Uterus (tissue), 3 donors: ENCODE measurements at regions not wholly inside any gene's neighbourhood (a gene's known extent, or its start where the extent isn't known, plus 50 kb on each side); places are given as distances from the start of the nearest gene placed in this dataset.

Source experiments
- DNase-seq, 2 donors: peaks; one replicate each; pipeline ENCODE4 v3.0.0-alpha.2; 2019 to 2020
- H3K27ac ChIP-seq, 2 donors: fragments of 200-600 bp; sonication (generic); 1 replicate in 1 of 2; 2 replicates in 1 of 2; pipeline ENCODE4 v1.5.1; 2016 to 2018
- H3K27me3 ChIP-seq, 2 donors: fragments of 200-600 bp; sonication (generic); one replicate each; pipeline ENCODE4 v1.5.1; 2018 to 2019; ENCODE audit warnings: control low read depth in 1 of 2
- H3K36me3 ChIP-seq, 2 donors: fragments of 200-600 bp; sonication (generic); one replicate each; pipeline ENCODE4 v1.5.1; 2019; ENCODE audit warnings: control low read depth in 1 of 2
- H3K4me1 ChIP-seq, 2 donors: fragments of 200-600 bp; sonication (generic); one replicate each; pipeline ENCODE4 v1.5.1; 2018 to 2019; ENCODE audit warnings: control low read depth in 1 of 2
- H3K4me3 ChIP-seq, 2 donors: fragments of 200-600 bp; sonication (generic); 1 replicate in 1 of 2; 2 replicates in 1 of 2; pipeline ENCODE4 v1.5.1; 2018 to 2019; ENCODE audit warnings: mild to moderate bottlenecking in 1 of 2
- H3K9me3 ChIP-seq, 2 donors: fragments of 200-600 bp; sonication (generic); one replicate each; pipeline ENCODE4 v1.5.1; 2019; ENCODE audit warnings: control low read depth in 1 of 2
- CTCF ChIP-seq, 4 experiments: fragments of 200-600 bp in 2 of 4; fragments of 450-650 bp in 2 of 4; sonication (generic) in 2 of 4; IDR thresholded peaks; one replicate each; pipeline ENCODE4 v1.5.1; 2016 to 2019; ENCODE audit warnings: antibody characterized with exemption in 4 of 4, mild to moderate bottlenecking in 2 of 4, moderate library complexity in 1 of 4
- POLR2A ChIP-seq, 2 donors: fragments of 450-650 bp; IDR thresholded peaks; one replicate each; pipeline ENCODE4 v1.6.1; 2016; ENCODE audit warnings: antibody characterized with exemption in 2 of 2, mild to moderate bottlenecking in 1 of 2, moderate library complexity in 1 of 2
- intact Hi-C: fragments of 100-400 bp; cut with DNase I; formaldehyde crosslinking; loops from one replicate; pipeline ENCODE4 v1.15.1; 2023; ENCODE audit warnings: low total_unique reads
- donor health status: DM: yes; HTN: yes; CAD: no.

GRCh38 chr18:11501352-11501751, 108.0 kb upstream of the SLC35G4 start:
- TF ChIP-seq POLR2A (IDR thresholded peaks at IDR 0.05) (no peak), CTCF (IDR thresholded peaks at IDR 0.05) (no peak)
- no peak for DNase-seq
- H3K4me3 ChIP-seq, result no peak overlapping the region
- H3K36me3 ChIP-seq, result no peaks in the 10 kb centered on the region
- H3K4me1 ChIP-seq, result no peaks in the 10 kb centered on the region
- no peaks in the 10 kb centered on the region for H3K27me3 ChIP-seq
- H3K27ac ChIP-seq, result no peak overlapping the region
- intact Hi-C loops, result no loop called here
- no peaks in the 10 kb centered on the region for H3K9me3 ChIP-seq

GRCh38 chr18:11500153-11501122, 109.0 kb upstream of the SLC35G4 start:
- no peak for DNase-seq
- Histone ChIP-seq H3K4me1 (no peaks in the 10 kb centered on the region), H3K27ac (no peak overlapping the region), H3K27me3 (no peaks in the 10 kb centered on the region), H3K9me3 (no peaks in the 10 kb centered on the region), H3K36me3 (no peaks in the 10 kb centered on the region), H3K4me3 (no peak overlapping the region)
- intact Hi-C loops, result no loop called here
- TF ChIP-seq POLR2A (IDR thresholded peaks at IDR 0.05) (no peak), CTCF (IDR thresholded peaks at IDR 0.05) (no peak)

- no peaks in the 10 kb centered on the region for H3K4me1 ChIP-seq
- H3K27ac ChIP-seq, result no peak overlapping the region
- no peaks in the 10 kb centered on the region for H3K9me3 ChIP-seq
- TF ChIP-seq POLR2A (IDR thresholded peaks at IDR 0.05) (no peak), CTCF (IDR thresholded peaks at IDR 0.05) (no peak)
- no peaks in the 10 kb centered on the region for H3K36me3 ChIP-seq
- DNase-seq, result no peak
- no peaks in the 10 kb centered on the region for H3K27me3 ChIP-seq
- H3K4me3 ChIP-seq, result no peak overlapping the region
- intact Hi-C loops, result no loop called here
Observed at GRCh38 chr18:11498821-11499220, 110.6 kb upstream of the SLC35G4 start.

- Histone ChIP-seq H3K4me1 (no peaks in the 10 kb centered on the region), H3K36me3 (no peaks in the 10 kb centered on the region), H3K27me3 (no peaks in the 10 kb centered on the region), H3K9me3 (no peaks in the 10 kb centered on the region), H3K27ac (no peak overlapping the region), H3K4me3 (no peak overlapping the region)
- intact Hi-C loops, result no loop called here
- no peak for DNase-seq
- TF ChIP-seq CTCF (IDR thresholded peaks at IDR 0.05) (no peak), POLR2A (IDR thresholded peaks at IDR 0.05) (no peak)
Observed at GRCh38 chr18:11497585-11497984, 111.8 kb upstream of the SLC35G4 start.

GRCh38 chr18:11496526-11497172, 112.7 kb upstream of the SLC35G4 start:
- Histone ChIP-seq H3K36me3 (no peaks in the 10 kb centered on the region), H3K27ac (no peak overlapping the region), H3K4me3 (no peak overlapping the region), H3K27me3 (no peaks in the 10 kb centered on the region), H3K9me3 (no peaks in the 10 kb centered on the region), H3K4me1 (no peaks in the 10 kb centered on the region)
- intact Hi-C loops, result no loop called here
- no peak for DNase-seq
- TF ChIP-seq CTCF (IDR thresholded peaks at IDR 0.05), result no peak
- TF ChIP-seq POLR2A (IDR thresholded peaks at IDR 0.05), result no peak
